ENCODE measurements at regions not wholly inside any gene's neighbourhood (a gene's known extent, or its start where the extent isn't known, plus 50 kb on each side); places are given as distances from the start of the nearest gene placed in this dataset.

DNA sequence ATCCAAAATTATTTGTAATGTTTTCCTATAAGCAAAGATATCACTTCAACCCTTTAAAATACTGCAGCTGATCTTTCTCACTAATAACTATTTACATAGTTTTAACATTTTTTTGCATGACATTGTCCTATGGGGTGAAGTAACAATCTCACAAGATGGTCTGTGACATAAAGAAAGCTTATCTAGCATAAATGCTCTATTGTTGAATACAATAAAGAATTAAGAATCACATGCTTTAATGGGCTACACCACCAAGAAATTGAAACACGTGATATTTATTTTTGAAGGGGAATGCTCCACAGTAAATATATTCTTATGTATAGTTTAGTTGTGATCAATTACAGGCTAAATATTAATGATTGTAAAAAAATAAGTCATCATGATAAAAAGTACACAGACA lies 441.1 kb downstream of the PTH2R start:
- TF ChIP-seq CTCF (conservative IDR thresholded peaks at IDR 0.05; ENCODE audit: low read depth, low read length) (no peak), EZH2 (IDR thresholded peaks at IDR 0.05; ENCODE audit: low read length, unreplicated experiment) (no peak), EZH2phosphoT487 (IDR thresholded peaks at IDR 0.05; ENCODE audit: borderline replicate concordance, low read length) (no peak)

All from PC-3 (cell line).